HL-60 (cell line): ENCODE measurements at regions not wholly inside any gene's neighbourhood (a gene's known extent, or its start where the extent isn't known, plus 50 kb on each side); places are given as distances from the start of the nearest gene placed in this dataset.

ENCODE experiments used
- SPI1 ChIP-seq: IDR thresholded peaks from 2 replicates; pipeline ENCODE4 v1.6.1; 2012; ENCODE audit warnings: low read depth, mild to moderate bottlenecking, borderline replicate concordance
- TF ChIP-seq, protein P1 (sequence below): IDR thresholded peaks from one replicate; pipeline ENCODE4 v1.5.1; 2011; ENCODE audit warnings: low read length, control low read depth, inconsistent platforms; ENCODE audit not compliant: insufficient read depth
- TF ChIP-seq, protein P2 (sequence below): IDR thresholded peaks from 2 replicates; pipeline ENCODE4 v1.6.1; 2012; ENCODE audit warnings: low read depth; ENCODE audit not compliant: insufficient replicate concordance

DNA sequence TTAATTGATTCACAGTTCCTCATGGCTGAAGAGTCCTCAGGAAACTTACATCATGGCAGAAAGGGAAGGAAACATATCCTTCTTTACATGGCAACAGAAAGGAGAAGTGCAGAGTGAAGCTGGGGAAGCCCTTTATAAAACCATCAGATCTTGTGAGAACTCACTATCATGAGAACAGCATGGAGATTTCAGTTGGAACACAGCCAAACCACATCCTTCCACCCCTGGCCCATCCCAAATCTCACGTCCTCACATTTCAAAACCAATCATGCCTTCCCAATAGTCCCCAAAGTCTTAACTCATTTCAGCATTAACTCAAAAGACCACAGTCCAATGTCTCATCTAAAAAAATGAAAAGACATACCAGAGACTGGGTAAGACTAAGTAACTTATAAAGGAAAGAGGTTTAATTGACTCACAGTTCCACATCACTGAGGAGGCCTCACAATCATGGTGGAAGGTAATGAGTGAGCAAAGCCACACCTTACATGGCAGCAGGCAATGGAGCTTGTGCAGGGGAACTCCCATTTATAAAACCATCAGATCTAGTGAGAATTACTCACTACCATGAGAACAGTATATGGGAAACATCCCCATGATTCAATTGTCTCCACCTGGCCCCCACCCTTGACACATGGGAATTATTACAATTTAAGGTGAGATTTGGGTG lies 105.2 kb downstream of the MRPL39 start:
- TF ChIP-seq, protein P1, sequence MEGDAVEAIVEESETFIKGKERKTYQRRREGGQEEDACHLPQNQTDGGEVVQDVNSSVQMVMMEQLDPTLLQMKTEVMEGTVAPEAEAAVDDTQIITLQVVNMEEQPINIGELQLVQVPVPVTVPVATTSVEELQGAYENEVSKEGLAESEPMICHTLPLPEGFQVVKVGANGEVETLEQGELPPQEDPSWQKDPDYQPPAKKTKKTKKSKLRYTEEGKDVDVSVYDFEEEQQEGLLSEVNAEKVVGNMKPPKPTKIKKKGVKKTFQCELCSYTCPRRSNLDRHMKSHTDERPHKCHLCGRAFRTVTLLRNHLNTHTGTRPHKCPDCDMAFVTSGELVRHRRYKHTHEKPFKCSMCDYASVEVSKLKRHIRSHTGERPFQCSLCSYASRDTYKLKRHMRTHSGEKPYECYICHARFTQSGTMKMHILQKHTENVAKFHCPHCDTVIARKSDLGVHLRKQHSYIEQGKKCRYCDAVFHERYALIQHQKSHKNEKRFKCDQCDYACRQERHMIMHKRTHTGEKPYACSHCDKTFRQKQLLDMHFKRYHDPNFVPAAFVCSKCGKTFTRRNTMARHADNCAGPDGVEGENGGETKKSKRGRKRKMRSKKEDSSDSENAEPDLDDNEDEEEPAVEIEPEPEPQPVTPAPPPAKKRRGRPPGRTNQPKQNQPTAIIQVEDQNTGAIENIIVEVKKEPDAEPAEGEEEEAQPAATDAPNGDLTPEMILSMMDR = no peak
- TF ChIP-seq, protein P2, sequence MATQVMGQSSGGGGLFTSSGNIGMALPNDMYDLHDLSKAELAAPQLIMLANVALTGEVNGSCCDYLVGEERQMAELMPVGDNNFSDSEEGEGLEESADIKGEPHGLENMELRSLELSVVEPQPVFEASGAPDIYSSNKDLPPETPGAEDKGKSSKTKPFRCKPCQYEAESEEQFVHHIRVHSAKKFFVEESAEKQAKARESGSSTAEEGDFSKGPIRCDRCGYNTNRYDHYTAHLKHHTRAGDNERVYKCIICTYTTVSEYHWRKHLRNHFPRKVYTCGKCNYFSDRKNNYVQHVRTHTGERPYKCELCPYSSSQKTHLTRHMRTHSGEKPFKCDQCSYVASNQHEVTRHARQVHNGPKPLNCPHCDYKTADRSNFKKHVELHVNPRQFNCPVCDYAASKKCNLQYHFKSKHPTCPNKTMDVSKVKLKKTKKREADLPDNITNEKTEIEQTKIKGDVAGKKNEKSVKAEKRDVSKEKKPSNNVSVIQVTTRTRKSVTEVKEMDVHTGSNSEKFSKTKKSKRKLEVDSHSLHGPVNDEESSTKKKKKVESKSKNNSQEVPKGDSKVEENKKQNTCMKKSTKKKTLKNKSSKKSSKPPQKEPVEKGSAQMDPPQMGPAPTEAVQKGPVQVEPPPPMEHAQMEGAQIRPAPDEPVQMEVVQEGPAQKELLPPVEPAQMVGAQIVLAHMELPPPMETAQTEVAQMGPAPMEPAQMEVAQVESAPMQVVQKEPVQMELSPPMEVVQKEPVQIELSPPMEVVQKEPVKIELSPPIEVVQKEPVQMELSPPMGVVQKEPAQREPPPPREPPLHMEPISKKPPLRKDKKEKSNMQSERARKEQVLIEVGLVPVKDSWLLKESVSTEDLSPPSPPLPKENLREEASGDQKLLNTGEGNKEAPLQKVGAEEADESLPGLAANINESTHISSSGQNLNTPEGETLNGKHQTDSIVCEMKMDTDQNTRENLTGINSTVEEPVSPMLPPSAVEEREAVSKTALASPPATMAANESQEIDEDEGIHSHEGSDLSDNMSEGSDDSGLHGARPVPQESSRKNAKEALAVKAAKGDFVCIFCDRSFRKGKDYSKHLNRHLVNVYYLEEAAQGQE = no peak
- TF ChIP-seq SPI1 = peak; percentile 97
